NCI-H146 treated with DMSO at 0.1 percent for 48 hours (cell line): ENCODE measurements at regions not wholly inside any gene's neighbourhood (a gene's known extent, or its start where the extent isn't known, plus 50 kb on each side); places are given as distances from the start of the nearest gene placed in this dataset.
A peak's percentile ranks its signal among the peaks of the same experiment; 100 is the strongest.

Experiments used
- DNase-seq: peaks from one replicate; lab custom pipeline; 2025; ENCODE audit not compliant: unreplicated experiment; lab: John Stamatoyannopoulos, UW

GRCh38 chr12:59252731-59253130 lies 332.4 kb upstream of the LRIG3 start:
- DNase-seq, result no peak

- no peak for DNase-seq
Measured at GRCh38 chr12:59250766-59251165, 330.5 kb upstream of the LRIG3 start.

- no peak for DNase-seq
Measured at GRCh38 chr12:59240048-59240447, 319.7 kb upstream of the LRIG3 start.

- DNase-seq, result peak; percentile 31
Measured at GRCh38 chr12:59234391-59234790, 314.1 kb upstream of the LRIG3 start.

GRCh38 chr12:59230334-59230733 lies 310.0 kb upstream of the LRIG3 start:
- DNase-seq, result no peak

- DNase-seq, result no peak
Measured at GRCh38 chr12:59219148-59219547, 298.8 kb upstream of the LRIG3 start.

GRCh38 chr12:59196989-59197388 lies 276.7 kb upstream of the LRIG3 start:
- no peak for DNase-seq

- no peak for DNase-seq
Measured at GRCh38 chr12:59194794-59195193, 274.5 kb upstream of the LRIG3 start.

GRCh38 chr12:59193476-59194050 lies 273.3 kb upstream of the LRIG3 start:
- no peak for DNase-seq

- DNase-seq, result no peak
Measured at GRCh38 chr12:59191372-59191771, 271.1 kb upstream of the LRIG3 start.

- DNase-seq, result peak; percentile 91
Measured at GRCh38 chr12:59186451-59186850, 266.1 kb upstream of the LRIG3 start.

- DNase-seq, result peak; percentile 93
Measured at GRCh38 chr12:59185295-59185694, 265.0 kb upstream of the LRIG3 start.

- DNase-seq, result no peak
Measured at GRCh38 chr12:59182658-59183455, 262.6 kb upstream of the LRIG3 start.

- DNase-seq, result no peak
Measured at GRCh38 chr12:59182191-59182590, 261.9 kb upstream of the LRIG3 start.

GRCh38 chr12:59181196-59181777 lies 261.0 kb upstream of the LRIG3 start:
- no peak for DNase-seq

GRCh38 chr12:59179231-59179630 lies 258.9 kb upstream of the LRIG3 start:
- DNase-seq, result no peak

GRCh38 chr12:59173695-59174094 lies 253.4 kb upstream of the LRIG3 start:
- peak; percentile 18 for DNase-seq

- DNase-seq, result no peak
Measured at GRCh38 chr12:59168647-59169046, 248.3 kb upstream of the LRIG3 start.

- DNase-seq, result no peak
Measured at GRCh38 chr12:59166457-59166856, 246.2 kb upstream of the LRIG3 start.

- peak; percentile 71 for DNase-seq
Measured at GRCh38 chr12:59164991-59165718, 244.9 kb upstream of the LRIG3 start.

GRCh38 chr12:59164226-59164625 lies 243.9 kb upstream of the LRIG3 start:
- DNase-seq, result peak; percentile 87

- no peak for DNase-seq
Measured at GRCh38 chr12:59158681-59159080, 238.4 kb upstream of the LRIG3 start.
